GM12874 (cell line): ENCODE measurements at regions not wholly inside any gene's neighbourhood (a gene's known extent, or its start where the extent isn't known, plus 50 kb on each side); places are given as distances from the start of the nearest gene placed in this dataset.

Experiments
- CTCF ChIP-seq: IDR thresholded peaks from 2 replicates; pipeline ENCODE4 v1.5.1; 2011; ENCODE audit warnings: low read depth, mild to moderate bottlenecking, control low read depth, low read length, moderate library complexity; ENCODE audit not compliant: insufficient read depth

- TF ChIP-seq CTCF = no peak
Measured at GRCh38 chr6:74752303-74752702, 453.6 kb downstream of the COL12A1 start.

DNA sequence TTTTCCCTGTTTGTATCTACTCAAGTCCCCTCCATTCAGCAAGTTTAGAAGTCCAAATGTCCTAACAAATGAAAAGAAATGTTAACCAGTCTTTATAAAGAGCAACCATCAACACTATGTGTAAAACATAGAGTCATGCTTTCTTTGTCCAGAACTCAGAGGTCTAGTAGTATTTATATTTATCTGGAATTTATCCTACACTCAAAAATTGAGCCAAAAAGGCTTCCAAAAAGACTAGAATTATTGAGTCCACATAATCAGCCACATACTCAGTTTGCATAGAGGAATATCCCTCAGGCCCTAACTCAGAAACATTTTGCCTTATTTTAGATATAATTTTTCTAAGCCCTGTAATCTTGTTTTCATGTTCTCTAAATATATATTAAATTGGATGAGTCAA is 455.0 kb downstream of the COL12A1 start:
- TF ChIP-seq CTCF = no peak

- TF ChIP-seq CTCF = no peak
Measured at GRCh38 chr6:74749211-74750147, 456.4 kb downstream of the COL12A1 start.

GRCh38 chr6:74745670-74746069 is 460.2 kb downstream of the COL12A1 start:
- TF ChIP-seq CTCF = no peak

DNA sequence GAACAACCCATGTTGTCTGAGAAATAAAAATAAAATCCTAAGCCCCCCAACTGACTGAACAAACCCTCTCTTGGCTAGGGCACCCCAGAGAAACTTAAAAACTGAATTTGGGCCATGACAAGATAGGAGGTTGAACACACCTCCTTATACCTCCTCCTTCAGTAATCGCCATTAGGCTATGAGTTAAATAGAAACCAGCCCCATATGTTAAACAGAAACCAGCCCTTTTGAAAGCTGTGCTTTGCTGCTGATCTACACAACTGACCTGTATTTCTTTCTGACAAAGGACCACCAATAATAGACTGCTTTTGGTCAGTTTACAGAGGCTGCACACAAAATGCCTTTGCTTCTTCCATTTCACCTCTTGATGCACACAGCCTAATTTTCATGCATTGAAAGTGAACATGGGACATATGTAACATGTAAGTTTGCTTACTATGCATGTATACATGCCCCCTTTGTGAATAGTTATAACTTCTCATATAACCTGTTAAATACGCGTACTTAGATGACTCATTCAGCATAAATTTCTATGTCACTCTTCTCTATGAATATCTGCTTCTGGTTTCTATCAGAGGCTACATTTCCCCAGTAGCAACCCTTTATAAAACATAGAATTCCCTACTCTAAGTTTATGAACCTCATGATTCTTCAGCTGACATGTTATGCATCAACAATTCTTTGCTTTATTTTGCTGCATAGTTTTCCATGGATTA is 462.9 kb downstream of the COL12A1 start:
- no peak for TF ChIP-seq CTCF

DNA sequence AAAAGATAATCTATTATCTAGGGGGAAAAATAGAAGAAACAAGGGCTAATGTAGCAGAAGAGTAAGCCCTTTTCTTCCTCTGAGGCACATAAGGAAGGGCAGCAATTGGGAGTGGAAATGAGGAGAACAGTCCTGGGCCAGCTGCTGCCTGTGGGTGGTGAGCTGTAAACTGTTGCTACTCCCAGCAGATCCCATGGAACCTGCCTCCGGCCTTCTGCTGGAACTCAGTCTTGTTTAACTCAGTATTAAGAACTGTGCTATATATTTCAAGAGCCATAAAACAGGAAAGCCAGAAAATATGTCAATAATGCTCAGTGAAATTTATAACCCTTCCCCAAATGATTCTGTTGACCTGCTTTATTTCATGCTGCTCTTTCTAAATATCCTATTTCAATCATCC is 464.2 kb downstream of the COL12A1 start:
- TF ChIP-seq CTCF = no peak

- no peak for TF ChIP-seq CTCF
Measured at GRCh38 chr6:74735304-74735703, 470.5 kb downstream of the COL12A1 start.
